H1 (cell line): ENCODE measurements at regions not wholly inside any gene's neighbourhood (a gene's known extent, or its start where the extent isn't known, plus 50 kb on each side); places are given as distances from the start of the nearest gene placed in this dataset.

Experiments
- RBBP5 ChIP-seq: IDR thresholded peaks from 2 replicates; pipeline ENCODE4 v1.7.1; 2012; ENCODE audit warnings: low read depth, mild to moderate bottlenecking, inconsistent platforms, low read length, moderate library complexity, borderline replicate concordance

- no peak for TF ChIP-seq RBBP5
Measured at GRCh38 chr16:29317269-29317668, 89.2 kb downstream of the NPIPB11 start (continued).
